Heart left ventricle (tissue), 16 donors: ENCODE measurements at regions not wholly inside any gene's neighbourhood (a gene's known extent, or its start where the extent isn't known, plus 50 kb on each side); places are given as distances from the start of the nearest gene placed in this dataset.
A peak's percentile ranks its signal among the peaks of the same experiment; 100 is the strongest.

Experiments used
- ATAC-seq, 4 donors: fragments of 200-7000 bp; cut with Tn5 transposase; one replicate each; pipeline ENCODE4 v1.9.1; 2020 to 2022; ENCODE audit warnings: moderate library complexity in 4 of 4, mild to moderate bottlenecking in 3 of 4, moderate number of reproducible peaks in 1 of 4
- DNase-seq, 5 donors: peaks; one replicate each; pipeline ENCODE4 v3.0.0-alpha.2; 2020
- H3K27ac ChIP-seq, 12 donors: fragments of 200-600 bp; sonication (generic) in 4 of 12; one replicate each; pipeline versions ENCODE4 v1.5.0 to v1.8.0; 2016 to 2022; ENCODE audit warnings: mild to moderate bottlenecking in 2 of 12
- H3K27me3 ChIP-seq, 9 donors: fragments of 200-600 bp; sonication (generic) in 2 of 9; one replicate each; pipeline versions ENCODE4 v1.5.1 to v1.8.0; 2016 to 2022; ENCODE audit warnings: mild to moderate bottlenecking in 3 of 9
- H3K36me3 ChIP-seq, 9 donors: fragments of 200-600 bp; sonication (generic) in 2 of 9; one replicate each; pipeline versions ENCODE4 v1.5.0 to v1.8.0; 2018 to 2022; ENCODE audit warnings: mild to moderate bottlenecking in 2 of 9
- H3K4me1 ChIP-seq, 12 donors: fragments of 200-600 bp; sonication (generic) in 4 of 12; one replicate each; pipeline versions ENCODE4 v1.5.0 to v1.8.0; 2016 to 2022; ENCODE audit warnings: mild to moderate bottlenecking in 3 of 12
- H3K4me3 ChIP-seq, 12 donors: fragments of 200-600 bp; sonication (generic) in 4 of 12; one replicate each; pipeline versions ENCODE4 v1.5.0 to v1.8.0; 2017 to 2022; ENCODE audit warnings: mild to moderate bottlenecking in 9 of 12, moderate library complexity in 4 of 12
- H3K9me3 ChIP-seq, 12 donors: fragments of 200-600 bp; sonication (generic) in 4 of 12; one replicate each; pipeline versions ENCODE4 v1.5.0 to v1.8.0; 2016 to 2022; ENCODE audit warnings: mild to moderate bottlenecking in 1 of 12
- POLR2A ChIP-seq, 2 donors: fragments of 450-650 bp; IDR thresholded peaks; one replicate each; pipeline ENCODE4 v1.6.1; 2017; ENCODE audit warnings: antibody characterized with exemption in 2 of 2, mild to moderate bottlenecking in 2 of 2, moderate library complexity in 2 of 2
- WGBS, 4 donors: extraction: QIAGEN DNeasy Blood & Tissue Kit in 2 of 4; methylation state at CpG; one replicate each; pipeline versions ENCODE4 v1.1.5 to v1.1.7; 2013 to 2018; 5-methylcytosine and 5-hydroxymethylcytosine counted together
- intact Hi-C, 10 donors: fragments of 100-400 bp; cut with DNase I; formaldehyde crosslinking; loops; one replicate each; pipeline versions ENCODE4 v1.11.1 to v1.14.2; 2022
- TF ChIP-seq, protein P1 (sequence below), 12 donors: fragments of 200-600 bp; sonication (generic) in 4 of 12; IDR thresholded peaks; one replicate each; pipeline versions ENCODE4 v1.5.0 to v1.8.0; 2018 to 2022; ENCODE audit warnings: antibody characterized with exemption in 12 of 12, mild to moderate bottlenecking in 5 of 12
- donor health status: ischemic (EF 13 %, LVEDD 7.1; RV severe dilation, severe dysfunction).
- donor health status: healthy with polysubstance abuse.
- donor health status: DM: no; HTN: yes; CAD: no.
- donor health status: DM: no; HTN: no; CAD: no.
- donor health status: ischemic (EF 25% LVEDD 6.9; RV normal size, moderate dysfunction).
- donor health status: ischemic (EF 25% LVEDD 5.7; RV mildly dilated, moderate dysfunction).
- donor health status: healthy.
- donor health status: DM: yes; HTN: yes; CAD: no.
- donor health status: ischemic (EF 35%, LVEDD 5.7; RV mildly dilated, moderate dysfunction).
- donor health status: nonischemic (EF 11% LVEDD 7.7; RV severe dilation, severe dysfunction).
- donor health status: DM: yes; HTN: yes; CAD: no.
- donor health status: PGD.
- donor health status: ischemic (EF 29% LVEDD 5.4; RV normal size, mild dysfunction).
- donor health status: nonischemic (EF 23%, LVEDD 6.1; RV moderate dilation, normal function).

DNA sequence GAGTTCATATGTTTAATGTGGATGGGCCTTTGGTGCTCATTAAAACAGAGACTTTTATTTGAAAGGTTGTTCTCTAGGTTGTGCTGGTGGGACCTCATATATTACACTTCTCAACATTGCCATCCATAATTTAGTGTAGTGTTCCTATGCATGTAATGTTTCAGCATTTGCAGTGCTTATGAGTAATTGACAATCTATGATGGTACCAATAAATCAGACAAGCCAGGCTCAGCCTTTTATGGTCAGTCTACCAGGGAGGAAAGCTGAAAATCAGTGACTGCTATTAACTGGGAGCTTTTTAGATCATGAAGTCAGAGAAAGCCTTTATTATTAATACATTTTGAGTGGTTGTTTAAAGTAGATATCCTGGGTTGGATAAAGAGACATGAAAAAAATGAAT lies 120.1 kb upstream of the SLC28A3 start:
- intact Hi-C loops: no loop called here
- H3K9me3 ChIP-seq: peaks cover 0 to 16% (median 0%) of the 10 kb centered on the region in 12 donors
- no peaks in the 10 kb centered on the region for H3K27me3 ChIP-seq
- no peak overlapping the region for H3K27ac ChIP-seq
- ATAC-seq (no peak), DNase-seq (no peak)
- no peaks in the 10 kb centered on the region for H3K36me3 ChIP-seq
- no peak for TF ChIP-seq POLR2A (IDR thresholded peaks at IDR 0.05)
- TF ChIP-seq, protein P1, sequence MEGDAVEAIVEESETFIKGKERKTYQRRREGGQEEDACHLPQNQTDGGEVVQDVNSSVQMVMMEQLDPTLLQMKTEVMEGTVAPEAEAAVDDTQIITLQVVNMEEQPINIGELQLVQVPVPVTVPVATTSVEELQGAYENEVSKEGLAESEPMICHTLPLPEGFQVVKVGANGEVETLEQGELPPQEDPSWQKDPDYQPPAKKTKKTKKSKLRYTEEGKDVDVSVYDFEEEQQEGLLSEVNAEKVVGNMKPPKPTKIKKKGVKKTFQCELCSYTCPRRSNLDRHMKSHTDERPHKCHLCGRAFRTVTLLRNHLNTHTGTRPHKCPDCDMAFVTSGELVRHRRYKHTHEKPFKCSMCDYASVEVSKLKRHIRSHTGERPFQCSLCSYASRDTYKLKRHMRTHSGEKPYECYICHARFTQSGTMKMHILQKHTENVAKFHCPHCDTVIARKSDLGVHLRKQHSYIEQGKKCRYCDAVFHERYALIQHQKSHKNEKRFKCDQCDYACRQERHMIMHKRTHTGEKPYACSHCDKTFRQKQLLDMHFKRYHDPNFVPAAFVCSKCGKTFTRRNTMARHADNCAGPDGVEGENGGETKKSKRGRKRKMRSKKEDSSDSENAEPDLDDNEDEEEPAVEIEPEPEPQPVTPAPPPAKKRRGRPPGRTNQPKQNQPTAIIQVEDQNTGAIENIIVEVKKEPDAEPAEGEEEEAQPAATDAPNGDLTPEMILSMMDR (IDR thresholded peaks at IDR 0.05): no peak
- H3K4me3 ChIP-seq: no peak overlapping the region
- H3K4me1 ChIP-seq: no peaks in the 10 kb centered on the region

DNA sequence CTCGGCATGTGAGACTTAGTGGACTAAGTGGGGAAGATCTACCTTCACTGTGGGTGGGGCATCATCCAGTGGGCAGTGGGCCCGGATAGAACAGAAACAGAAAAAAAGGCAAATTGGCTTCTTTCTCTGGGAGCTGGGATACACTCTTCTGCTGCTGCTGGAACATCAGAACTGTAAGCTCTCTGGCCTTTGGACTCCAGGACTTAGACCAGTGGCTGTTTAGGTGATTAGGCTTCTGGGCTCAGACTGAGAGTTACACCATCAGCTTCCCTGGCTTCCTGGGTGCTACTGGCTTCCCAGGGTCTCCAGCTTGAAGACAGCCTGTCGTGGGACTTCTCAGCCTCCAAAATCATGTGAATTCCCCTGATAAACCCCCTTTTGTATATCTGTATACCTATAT lies 122.7 kb upstream of the SLC28A3 start:
- intact Hi-C loops: no loop called here
- no peaks in the 10 kb centered on the region for H3K27me3 ChIP-seq
- H3K27ac ChIP-seq: no peak overlapping the region
- WGBS, 4 donors: 66 to 75% (median 72%) methylated on average over 3 of the region's 3 CpGs
- no peak for DNase-seq
- H3K4me1 ChIP-seq: no peaks in the 10 kb centered on the region
- no peak overlapping the region for H3K4me3 ChIP-seq
- no peak for ATAC-seq
- H3K9me3 ChIP-seq: peaks cover 0 to 4% (median 0%) of the 10 kb centered on the region in 12 donors
- TF ChIP-seq, protein P1 (IDR thresholded peaks at IDR 0.05): no peak
- TF ChIP-seq POLR2A (IDR thresholded peaks at IDR 0.05): no peak
- H3K36me3 ChIP-seq: no peaks in the 10 kb centered on the region

DNA sequence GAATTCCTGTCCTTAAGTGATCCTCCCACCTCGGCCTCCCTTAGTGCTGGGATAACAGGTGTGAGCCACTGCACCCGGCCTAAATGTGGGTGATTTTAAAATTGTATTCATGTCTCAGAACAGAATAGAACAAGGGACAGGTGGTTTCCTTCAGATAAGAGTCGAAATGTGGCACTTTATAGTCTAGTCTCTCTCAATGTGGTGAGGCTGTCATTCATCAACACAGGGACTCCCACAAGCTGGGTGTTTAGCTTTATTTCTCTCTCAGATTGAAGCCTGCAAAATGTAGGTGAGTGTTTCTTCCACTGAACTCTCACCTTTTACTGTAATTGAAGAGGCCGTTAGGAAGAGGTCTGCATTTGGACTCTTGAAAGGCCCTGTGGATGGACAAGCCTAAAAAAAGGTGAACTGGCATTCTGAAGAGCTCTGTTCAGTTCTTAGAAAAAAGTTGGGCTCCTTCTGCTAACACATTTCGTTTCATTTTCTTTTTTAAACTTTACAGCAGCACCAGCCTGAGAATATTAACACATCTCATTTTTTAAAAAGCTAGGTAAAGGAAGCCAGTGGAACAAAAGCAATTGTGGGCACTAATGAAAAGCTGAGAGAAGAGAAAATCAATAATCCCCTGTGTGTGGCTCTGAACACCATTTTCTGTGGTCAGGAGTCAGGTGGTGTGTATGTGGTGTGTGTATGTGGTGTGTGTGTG lies 126.2 kb upstream of the SLC28A3 start:
- Histone ChIP-seq H3K27ac (no peak overlapping the region), H3K27me3 (no peaks in the 10 kb centered on the region), H3K9me3 (no peaks in the 10 kb centered on the region), H3K36me3 (no peaks in the 10 kb centered on the region), H3K4me3 (no peak overlapping the region), H3K4me1 (no peaks in the 10 kb centered on the region)
- 54 to 70% (median 60%) methylated on average over 5 of the region's 5 CpGs for WGBS, 4 donors
- TF ChIP-seq, protein P1 (IDR thresholded peaks at IDR 0.05): no peak
- intact Hi-C loops: no loop called here
- ATAC-seq (no peak), DNase-seq (no peak)

DNA sequence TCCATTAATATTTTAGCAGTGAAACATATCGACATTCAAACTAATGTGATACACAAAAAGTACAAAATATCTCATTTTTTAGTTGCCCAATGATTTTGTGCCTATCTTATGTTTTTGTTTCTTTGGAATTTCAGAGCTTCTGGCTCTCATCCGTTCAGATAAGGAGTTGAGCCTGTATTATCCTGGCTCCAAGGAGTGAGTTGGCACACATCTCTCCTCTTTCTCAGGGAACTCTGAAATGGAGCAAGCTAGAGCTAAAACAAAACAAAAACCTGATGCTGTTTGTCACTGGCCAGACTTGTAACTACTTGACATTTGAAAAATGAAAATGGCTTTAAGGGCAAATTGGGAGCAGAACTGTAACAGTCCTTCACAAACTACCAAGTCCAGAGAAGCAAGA lies 131.3 kb upstream of the SLC28A3 start:
- no peak for TF ChIP-seq POLR2A (IDR thresholded peaks at IDR 0.05)
- TF ChIP-seq, protein P1 (IDR thresholded peaks at IDR 0.05): no peak
- no peak for ATAC-seq
- no peaks in the 10 kb centered on the region for H3K4me1 ChIP-seq
- H3K9me3 ChIP-seq: peaks cover 0 to 8% (median 0%) of the 10 kb centered on the region in 12 donors
- WGBS, 4 donors: 39 to 61% (median 57%) methylated on average over 2 of the region's 2 CpGs
- no peak overlapping the region for H3K4me3 ChIP-seq
- no peaks in the 10 kb centered on the region for H3K36me3 ChIP-seq
- peak overlapping the region in 1 of 12 donors; percentile 29 for H3K27ac ChIP-seq
- H3K27me3 ChIP-seq: no peaks in the 10 kb centered on the region
- intact Hi-C loops: no loop called here
- DNase-seq: no peak
